K562 (cell line): ENCODE measurements at regions not wholly inside any gene's neighbourhood (a gene's known extent, or its start where the extent isn't known, plus 50 kb on each side); places are given as distances from the start of the nearest gene placed in this dataset.

Experiments used
- ATAC-seq: fragments of 200-7000 bp; cut with Tn5 transposase; 3 replicates; pipeline ENCODE4 v1.9.1; 2020; ENCODE audit warnings: moderate library complexity
- BruUV-seq: library from RNA; stranded (reverse); fragments of 400-500 nt; replicated peaks from 2 replicates; lab custom pipeline; 2021; lab: Mats Ljungman, UMichigan
- CTCF ChIA-PET: fragments of 300-600 bp; formaldehyde crosslinking; extraction: SDS; loops from one replicate; lab custom pipeline; 2021; ENCODE audit warnings: low intra/inter-chr PET ratio; lab: Yijun Ruan, JAX
- POLR2A ChIA-PET: fragments of 300-600, 350-650 bp; sonication (Branson Sonifier 250); formaldehyde crosslinking; extraction: SDS; loops from one replicate; lab custom pipeline; 2021; ENCODE audit warnings: antibody characterized with exemption, inconsistent platforms; lab: Yijun Ruan, JAX
- DNase-seq, 4 experiments: peaks; one replicate each; pipeline versions ENCODE4 v3.0.0 to v3.0.0-alpha.2; 2011 to 2018; ENCODE audit warnings: low spot score in 3 of 4, mixed read lengths in 3 of 4; ENCODE audit errors: extremely low read depth in 1 of 4
- FAIRE-seq: peaks from 2 replicates; lab custom pipeline; 2011; peaks lifted over from hg19 to GRCh38; lab: Jason Lieb, UNC
- H2AFZ ChIP-seq: 2 replicates; pipeline ENCODE4 v1.6.0; 2011; ENCODE audit warnings: low read depth, low read length, control low read depth, inconsistent platforms
- H3K27ac ChIP-seq: fragments of 200-600 bp; 3 replicates; pipeline ENCODE4 v1.8.0; 2011; ENCODE audit warnings: low read depth, mild to moderate bottlenecking, control low read depth, inconsistent platforms, low read length, moderate library complexity, mixed read lengths; ENCODE audit errors: extremely low read depth
- H3K27me3 ChIP-seq, 2 experiments: fragments of 300-600 bp in 1 of 2; 2 replicates in 1 of 2; 3 replicates in 1 of 2; pipeline versions ENCODE4 v1.6.0 to v1.8.0; 2011; ENCODE audit warnings: inconsistent platforms in 2 of 2, low read length in 2 of 2, mild to moderate bottlenecking in 1 of 2, mixed read lengths in 1 of 2, moderate library complexity in 1 of 2; ENCODE audit not compliant: control insufficient read depth in 2 of 2, insufficient read depth in 2 of 2
- H3K36me3 ChIP-seq: fragments of 300-600 bp; 3 replicates; pipeline ENCODE4 v1.8.0; 2011; ENCODE audit warnings: mild to moderate bottlenecking, low read length, inconsistent platforms; ENCODE audit not compliant: control insufficient read depth, insufficient read depth
- H3K4me1 ChIP-seq, 2 experiments: fragments of 200-600 bp in 1 of 2; replicated peaks in 1 of 2; 2 replicates in 1 of 2; 3 replicates in 1 of 2; pipeline versions ENCODE4 v1.5.1 to v1.8.0; 2011; ENCODE audit warnings: inconsistent platforms in 2 of 2, low read length in 2 of 2, mild to moderate bottlenecking in 1 of 2, mixed read lengths in 1 of 2, moderate library complexity in 1 of 2; ENCODE audit not compliant: control insufficient read depth in 2 of 2, insufficient read depth in 2 of 2
- H3K4me2 ChIP-seq: 2 replicates; pipeline ENCODE4 v1.6.1; 2011; ENCODE audit warnings: low read length, control low read depth, inconsistent platforms, mixed read lengths; ENCODE audit not compliant: insufficient read depth
- H3K4me3 ChIP-seq: fragments of 200-600 bp; sonication (generic), shearing (Covaris generic); 2 replicates; pipeline ENCODE4 v1.5.1; 2016; ENCODE audit warnings: control low read depth, inconsistent platforms
- H3K79me2 ChIP-seq: fragments of 200-600 bp; 3 replicates; pipeline ENCODE4 v1.8.0; 2011; ENCODE audit warnings: low read length, inconsistent platforms; ENCODE audit not compliant: control insufficient read depth, insufficient read depth
- H3K9ac ChIP-seq, 2 experiments: 2 replicates each; pipeline versions ENCODE4 v1.6.0 to v1.6.1; 2011; ENCODE audit warnings: low read depth in 2 of 2, low read length in 2 of 2, control low read depth in 1 of 2, inconsistent platforms in 1 of 2, mild to moderate bottlenecking in 1 of 2, mixed read lengths in 1 of 2; ENCODE audit not compliant: insufficient read depth in 1 of 2
- H3K9me1 ChIP-seq: one replicate; pipeline ENCODE4 v1.6.0; 2011; ENCODE audit warnings: inconsistent platforms, mild to moderate bottlenecking, low read length, moderate library complexity; ENCODE audit not compliant: control insufficient read depth, insufficient read depth
- H3K9me3 ChIP-seq: replicated peaks from 2 replicates; pipeline ENCODE4 v1.5.1; 2011; ENCODE audit warnings: low read depth, low read length, inconsistent platforms; ENCODE audit not compliant: control insufficient read depth, insufficient read depth
- H4K20me1 ChIP-seq: replicated peaks from 2 replicates; pipeline ENCODE4 v1.6.1; 2011; ENCODE audit warnings: low read length, inconsistent platforms, mixed read lengths; ENCODE audit not compliant: control insufficient read depth, insufficient read depth
- THRAP3 ChIP-seq: fragments of 450-650 bp; IDR thresholded peaks from 2 replicates; pipeline ENCODE4 v1.6.1; 2016; ENCODE audit warnings: mild to moderate bottlenecking, inconsistent platforms, borderline replicate concordance
- U2AF1 ChIP-seq: fragments of 200-400 bp; formaldehyde crosslinking; optimal IDR thresholded peaks from 2 replicates; pipeline ENCODE3; 2017; ENCODE audit warnings: mild to moderate bottlenecking, low read depth, low read length, moderate library complexity
- WGBS: fragments of 100-300 bp; shearing (Covaris generic); methylation state at CpG from one replicate; pipeline ENCODE4 v1.1.6; 2016; ENCODE audit warnings: low coverage, mixed read lengths; ENCODE audit not compliant: insufficient coverage; ENCODE audit errors: missing lambda C conversion rate; 5-methylcytosine and 5-hydroxymethylcytosine counted together
- in situ Hi-C: fragments of 300-500 bp; cut with MboI; formaldehyde crosslinking; loops from 4 replicates; pipeline ENCODE4 v1.15.0; 2018; ENCODE audit warnings: inconsistent platforms, mixed read lengths
- intact Hi-C: fragments of 100-400 bp; cut with micrococcal nuclease; formaldehyde crosslinking; loops from 2 replicates; pipeline ENCODE4 v1.14.2; 2022
- TF ChIP-seq, protein P1 (sequence below): fragments of 200-800 bp; sonication (Bioruptor generic); IDR thresholded peaks from 2 replicates; pipeline ENCODE4 v1.6.1; 2016; ENCODE audit warnings: missing genetic modification characterization, missing compliant biosample characterization
- TF ChIP-seq, protein P2 (sequence below): fragments of 450-650 bp; conservative IDR thresholded peaks from 2 replicates; pipeline ENCODE4 v1.6.1; 2016; ENCODE audit warnings: missing genetic modification characterization, low read depth, mild to moderate bottlenecking, missing compliant biosample characterization, moderate library complexity
- TF ChIP-seq, protein P3 (sequence below): fragments of 250-450 bp; sonication (Bioruptor Pico); IDR thresholded peaks from 2 replicates; pipeline ENCODE4 v1.4.0; 2020
- TF ChIP-seq, protein P4 (sequence below): fragments of 450-650 bp; formaldehyde crosslinking; IDR thresholded peaks from 2 replicates; pipeline ENCODE4 v1.4.0; 2022; ENCODE audit warnings: missing genetic modification characterization

DNA sequence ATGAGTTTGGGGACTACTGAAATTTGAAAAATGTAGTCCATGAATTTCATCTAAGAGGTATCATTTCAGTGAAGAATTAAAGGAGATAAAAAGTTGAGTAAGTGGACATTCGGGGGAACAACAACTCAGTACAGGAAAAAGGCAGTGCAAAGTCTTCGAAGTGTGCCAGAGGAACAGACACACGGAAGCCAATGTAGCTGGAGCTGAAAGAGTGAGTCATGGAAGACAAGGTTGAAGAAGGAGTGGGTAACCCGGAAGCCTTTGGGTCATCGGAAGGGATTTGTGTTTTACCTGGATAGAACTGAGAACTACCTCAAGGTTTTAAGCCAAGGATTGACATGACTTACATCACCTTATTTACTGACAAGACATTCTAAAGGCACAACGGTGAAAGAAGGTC is 733.4 kb downstream of the NCAM2 start:
- in situ Hi-C loops = no loop called here
- TF ChIP-seq, protein P1, sequence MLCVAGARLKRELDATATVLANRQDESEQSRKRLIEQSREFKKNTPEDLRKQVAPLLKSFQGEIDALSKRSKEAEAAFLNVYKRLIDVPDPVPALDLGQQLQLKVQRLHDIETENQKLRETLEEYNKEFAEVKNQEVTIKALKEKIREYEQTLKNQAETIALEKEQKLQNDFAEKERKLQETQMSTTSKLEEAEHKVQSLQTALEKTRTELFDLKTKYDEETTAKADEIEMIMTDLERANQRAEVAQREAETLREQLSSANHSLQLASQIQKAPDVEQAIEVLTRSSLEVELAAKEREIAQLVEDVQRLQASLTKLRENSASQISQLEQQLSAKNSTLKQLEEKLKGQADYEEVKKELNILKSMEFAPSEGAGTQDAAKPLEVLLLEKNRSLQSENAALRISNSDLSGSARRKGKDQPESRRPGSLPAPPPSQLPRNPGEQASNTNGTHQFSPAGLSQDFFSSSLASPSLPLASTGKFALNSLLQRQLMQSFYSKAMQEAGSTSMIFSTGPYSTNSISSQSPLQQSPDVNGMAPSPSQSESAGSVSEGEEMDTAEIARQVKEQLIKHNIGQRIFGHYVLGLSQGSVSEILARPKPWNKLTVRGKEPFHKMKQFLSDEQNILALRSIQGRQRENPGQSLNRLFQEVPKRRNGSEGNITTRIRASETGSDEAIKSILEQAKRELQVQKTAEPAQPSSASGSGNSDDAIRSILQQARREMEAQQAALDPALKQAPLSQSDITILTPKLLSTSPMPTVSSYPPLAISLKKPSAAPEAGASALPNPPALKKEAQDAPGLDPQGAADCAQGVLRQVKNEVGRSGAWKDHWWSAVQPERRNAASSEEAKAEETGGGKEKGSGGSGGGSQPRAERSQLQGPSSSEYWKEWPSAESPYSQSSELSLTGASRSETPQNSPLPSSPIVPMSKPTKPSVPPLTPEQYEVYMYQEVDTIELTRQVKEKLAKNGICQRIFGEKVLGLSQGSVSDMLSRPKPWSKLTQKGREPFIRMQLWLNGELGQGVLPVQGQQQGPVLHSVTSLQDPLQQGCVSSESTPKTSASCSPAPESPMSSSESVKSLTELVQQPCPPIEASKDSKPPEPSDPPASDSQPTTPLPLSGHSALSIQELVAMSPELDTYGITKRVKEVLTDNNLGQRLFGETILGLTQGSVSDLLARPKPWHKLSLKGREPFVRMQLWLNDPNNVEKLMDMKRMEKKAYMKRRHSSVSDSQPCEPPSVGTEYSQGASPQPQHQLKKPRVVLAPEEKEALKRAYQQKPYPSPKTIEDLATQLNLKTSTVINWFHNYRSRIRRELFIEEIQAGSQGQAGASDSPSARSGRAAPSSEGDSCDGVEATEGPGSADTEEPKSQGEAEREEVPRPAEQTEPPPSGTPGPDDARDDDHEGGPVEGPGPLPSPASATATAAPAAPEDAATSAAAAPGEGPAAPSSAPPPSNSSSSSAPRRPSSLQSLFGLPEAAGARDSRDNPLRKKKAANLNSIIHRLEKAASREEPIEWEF (CRISPR knock-in tag) = no peak
- TF ChIP-seq U2AF1 (no peak), THRAP3 (no peak)
- TF ChIP-seq, protein P2, sequence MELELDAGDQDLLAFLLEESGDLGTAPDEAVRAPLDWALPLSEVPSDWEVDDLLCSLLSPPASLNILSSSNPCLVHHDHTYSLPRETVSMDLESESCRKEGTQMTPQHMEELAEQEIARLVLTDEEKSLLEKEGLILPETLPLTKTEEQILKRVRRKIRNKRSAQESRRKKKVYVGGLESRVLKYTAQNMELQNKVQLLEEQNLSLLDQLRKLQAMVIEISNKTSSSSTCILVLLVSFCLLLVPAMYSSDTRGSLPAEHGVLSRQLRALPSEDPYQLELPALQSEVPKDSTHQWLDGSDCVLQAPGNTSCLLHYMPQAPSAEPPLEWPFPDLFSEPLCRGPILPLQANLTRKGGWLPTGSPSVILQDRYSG (tag) = no peak
- TF ChIP-seq, protein P3, sequence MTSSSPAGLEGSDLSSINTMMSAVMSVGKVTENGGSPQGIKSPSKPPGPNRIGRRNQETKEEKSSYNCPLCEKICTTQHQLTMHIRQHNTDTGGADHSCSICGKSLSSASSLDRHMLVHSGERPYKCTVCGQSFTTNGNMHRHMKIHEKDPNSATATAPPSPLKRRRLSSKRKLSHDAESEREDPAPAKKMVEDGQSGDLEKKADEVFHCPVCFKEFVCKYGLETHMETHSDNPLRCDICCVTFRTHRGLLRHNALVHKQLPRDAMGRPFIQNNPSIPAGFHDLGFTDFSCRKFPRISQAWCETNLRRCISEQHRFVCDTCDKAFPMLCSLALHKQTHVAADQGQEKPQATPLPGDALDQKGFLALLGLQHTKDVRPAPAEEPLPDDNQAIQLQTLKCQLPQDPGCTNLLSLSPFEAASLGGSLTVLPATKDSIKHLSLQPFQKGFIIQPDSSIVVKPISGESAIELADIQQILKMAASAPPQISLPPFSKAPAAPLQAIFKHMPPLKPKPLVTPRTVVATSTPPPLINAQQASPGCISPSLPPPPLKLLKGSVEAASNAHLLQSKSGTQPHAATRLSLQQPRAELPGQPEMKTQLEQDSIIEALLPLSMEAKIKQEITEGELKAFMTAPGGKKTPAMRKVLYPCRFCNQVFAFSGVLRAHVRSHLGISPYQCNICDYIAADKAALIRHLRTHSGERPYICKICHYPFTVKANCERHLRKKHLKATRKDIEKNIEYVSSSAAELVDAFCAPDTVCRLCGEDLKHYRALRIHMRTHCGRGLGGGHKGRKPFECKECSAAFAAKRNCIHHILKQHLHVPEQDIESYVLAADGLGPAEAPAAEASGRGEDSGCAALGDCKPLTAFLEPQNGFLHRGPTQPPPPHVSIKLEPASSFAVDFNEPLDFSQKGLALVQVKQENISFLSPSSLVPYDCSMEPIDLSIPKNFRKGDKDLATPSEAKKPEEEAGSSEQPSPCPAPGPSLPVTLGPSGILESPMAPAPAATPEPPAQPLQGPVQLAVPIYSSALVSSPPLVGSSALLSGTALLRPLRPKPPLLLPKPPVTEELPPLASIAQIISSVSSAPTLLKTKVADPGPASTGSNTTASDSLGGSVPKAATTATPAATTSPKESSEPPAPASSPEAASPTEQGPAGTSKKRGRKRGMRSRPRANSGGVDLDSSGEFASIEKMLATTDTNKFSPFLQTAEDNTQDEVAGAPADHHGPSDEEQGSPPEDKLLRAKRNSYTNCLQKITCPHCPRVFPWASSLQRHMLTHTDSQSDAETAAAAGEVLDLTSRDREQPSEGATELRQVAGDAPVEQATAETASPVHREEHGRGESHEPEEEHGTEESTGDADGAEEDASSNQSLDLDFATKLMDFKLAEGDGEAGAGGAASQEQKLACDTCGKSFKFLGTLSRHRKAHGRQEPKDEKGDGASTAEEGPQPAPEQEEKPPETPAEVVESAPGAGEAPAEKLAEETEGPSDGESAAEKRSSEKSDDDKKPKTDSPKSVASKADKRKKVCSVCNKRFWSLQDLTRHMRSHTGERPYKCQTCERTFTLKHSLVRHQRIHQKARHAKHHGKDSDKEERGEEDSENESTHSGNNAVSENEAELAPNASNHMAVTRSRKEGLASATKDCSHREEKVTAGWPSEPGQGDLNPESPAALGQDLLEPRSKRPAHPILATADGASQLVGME = no peak
- TF ChIP-seq, protein P4, sequence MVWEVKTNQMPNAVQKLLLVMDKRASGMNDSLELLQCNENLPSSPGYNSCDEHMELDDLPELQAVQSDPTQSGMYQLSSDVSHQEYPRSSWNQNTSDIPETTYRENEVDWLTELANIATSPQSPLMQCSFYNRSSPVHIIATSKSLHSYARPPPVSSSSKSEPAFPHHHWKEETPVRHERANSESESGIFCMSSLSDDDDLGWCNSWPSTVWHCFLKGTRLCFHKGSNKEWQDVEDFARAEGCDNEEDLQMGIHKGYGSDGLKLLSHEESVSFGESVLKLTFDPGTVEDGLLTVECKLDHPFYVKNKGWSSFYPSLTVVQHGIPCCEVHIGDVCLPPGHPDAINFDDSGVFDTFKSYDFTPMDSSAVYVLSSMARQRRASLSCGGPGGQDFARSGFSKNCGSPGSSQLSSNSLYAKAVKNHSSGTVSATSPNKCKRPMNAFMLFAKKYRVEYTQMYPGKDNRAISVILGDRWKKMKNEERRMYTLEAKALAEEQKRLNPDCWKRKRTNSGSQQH = no peak

More for the DNA sequence above, 733.4 kb downstream of the NCAM2 start:
- Histone ChIP-seq H3K9ac (no peak overlapping the region), H3K4me1 (no peaks in the 10 kb centered on the region), H3K4me2 (no peak overlapping the region), H3K36me3 (no peaks in the 10 kb centered on the region), H3K9me1 (no peaks in the 10 kb centered on the region), H2AFZ (no peak overlapping the region), H3K27me3 (no peaks in the 10 kb centered on the region), H3K27ac (no peak overlapping the region), H3K9me3 (no peaks in the 10 kb centered on the region), H3K79me2 (no peaks in the 10 kb centered on the region), H4K20me1 (no peaks in the 10 kb centered on the region), H3K4me3 (no peak overlapping the region)
- ATAC-seq (no peak), DNase-seq (no peak), FAIRE-seq (no peak)
- intact Hi-C loops = no loop called here
- ChIA-PET POLR2A (no interaction called here), CTCF (no interaction called here)
- 3% methylated on average over 6 of the region's 6 CpGs for WGBS
- no TSS peak for BruUV-seq
